Raji (cell line): ENCODE measurements at regions not wholly inside any gene's neighbourhood (a gene's known extent, or its start where the extent isn't known, plus 50 kb on each side); places are given as distances from the start of the nearest gene placed in this dataset.

Experiments used
- POLR2A ChIP-seq: IDR thresholded peaks from 2 replicates; pipeline ENCODE4 v1.6.1; 2011; ENCODE audit warnings: low read depth, low read length, control low read depth; ENCODE audit not compliant: insufficient read depth

DNA sequence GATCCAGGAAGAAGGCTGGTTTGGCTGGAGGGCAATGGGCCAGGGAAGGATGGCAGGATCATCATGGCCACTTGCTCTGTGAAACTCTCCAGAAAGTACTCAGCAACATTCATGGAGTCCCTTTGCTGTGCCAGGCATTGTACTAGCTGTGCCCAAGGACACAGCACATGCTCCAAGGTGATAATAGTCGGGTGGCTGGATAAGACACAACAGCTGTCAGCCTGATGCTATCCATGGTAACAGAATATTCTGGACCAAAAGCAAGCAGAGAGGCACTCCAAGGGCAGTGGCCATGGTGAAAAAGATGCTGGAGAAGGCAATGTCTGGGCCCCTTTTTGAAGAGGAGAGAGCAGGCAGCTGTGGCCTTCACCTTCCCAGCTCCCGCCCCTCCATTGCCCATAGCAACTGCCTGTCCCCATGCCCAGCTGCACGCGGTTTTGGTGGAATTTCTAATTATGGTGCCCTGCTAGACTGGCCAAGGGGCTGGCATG, 113.8 kb upstream of the CPEB4 start:
- no peak for TF ChIP-seq POLR2A

DNA sequence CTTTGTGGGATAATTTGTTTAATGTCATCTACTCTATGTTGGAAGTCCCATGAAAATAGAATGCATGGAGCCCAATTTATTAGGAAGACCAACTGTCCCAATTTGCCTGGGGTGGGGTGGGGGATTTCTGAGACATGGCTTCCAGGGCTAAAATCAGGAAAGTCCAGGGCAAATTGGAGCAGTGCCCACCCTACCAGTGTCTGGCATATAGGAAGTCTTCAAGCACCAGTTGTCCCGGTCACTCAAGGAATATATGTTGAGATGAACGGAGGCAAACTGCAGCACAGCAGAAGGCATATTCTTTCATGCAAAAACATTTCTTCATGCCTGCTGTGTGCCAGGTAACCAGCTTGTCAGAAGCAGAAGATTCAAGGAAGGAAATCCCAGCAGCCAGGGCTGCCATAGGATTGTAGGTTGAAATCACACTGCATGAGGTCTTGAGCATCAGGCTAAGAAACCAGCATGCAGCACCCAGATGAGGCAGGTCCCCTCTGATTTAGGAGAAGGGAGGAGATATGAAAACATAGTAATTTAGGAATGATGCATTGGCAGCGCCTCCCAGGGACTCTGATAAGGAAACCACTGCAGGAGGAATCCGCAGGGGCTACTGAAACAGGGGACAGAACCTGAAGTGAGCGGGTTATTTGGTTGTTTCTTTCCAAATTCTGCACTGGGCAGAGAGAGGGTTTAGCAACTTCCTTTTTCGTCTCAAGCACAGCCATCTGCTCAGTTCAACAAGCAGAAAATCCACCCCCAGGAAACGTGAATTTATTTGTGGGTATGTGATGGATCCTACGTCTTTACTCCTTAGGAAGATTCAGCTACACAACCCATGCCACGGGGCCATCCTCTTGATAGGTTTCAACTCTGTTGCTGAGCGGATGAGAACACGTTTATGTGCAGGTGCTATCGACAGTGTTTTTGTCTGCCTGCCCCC, 112.6 kb upstream of the CPEB4 start:
- TF ChIP-seq POLR2A = no peak

DNA sequence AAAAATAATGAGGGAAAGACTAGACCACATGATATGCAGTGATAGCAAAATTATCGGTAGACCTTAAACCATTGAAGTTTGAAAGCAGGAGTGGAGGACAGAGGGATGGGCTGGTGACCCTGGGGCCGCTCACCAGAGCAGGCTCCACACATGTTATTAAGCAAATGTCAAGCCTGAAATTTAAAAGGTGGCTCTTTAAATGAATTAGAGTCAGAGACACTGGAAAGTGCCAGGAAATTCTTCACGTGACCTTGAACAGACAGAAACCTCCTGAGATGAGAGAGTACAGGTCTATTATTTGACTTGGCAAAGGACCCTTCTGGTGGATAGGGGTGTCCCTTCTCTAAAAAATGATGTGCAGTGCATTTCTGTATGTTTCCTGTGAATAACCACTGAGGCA, 111.0 kb upstream of the CPEB4 start:
- no peak for TF ChIP-seq POLR2A

DNA sequence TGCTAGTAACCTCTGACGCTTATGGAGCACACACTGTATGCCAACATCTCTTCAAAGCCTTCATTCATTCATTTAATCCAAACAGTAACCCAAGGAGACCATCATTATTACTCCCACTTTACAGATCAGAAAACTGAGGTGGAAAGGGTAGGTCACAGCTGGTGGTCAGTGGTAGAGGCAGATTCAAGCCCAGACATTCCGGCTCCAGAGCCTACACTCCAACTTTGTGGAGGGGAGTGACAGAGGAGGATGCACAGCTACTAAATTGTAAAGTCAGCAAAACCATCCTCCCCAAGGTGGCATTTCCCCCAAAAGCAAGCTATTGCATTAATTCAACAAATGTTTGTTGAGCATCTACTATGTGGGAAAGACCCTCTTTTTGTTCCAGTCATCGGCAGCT, 110.5 kb upstream of the CPEB4 start:
- no peak for TF ChIP-seq POLR2A

DNA sequence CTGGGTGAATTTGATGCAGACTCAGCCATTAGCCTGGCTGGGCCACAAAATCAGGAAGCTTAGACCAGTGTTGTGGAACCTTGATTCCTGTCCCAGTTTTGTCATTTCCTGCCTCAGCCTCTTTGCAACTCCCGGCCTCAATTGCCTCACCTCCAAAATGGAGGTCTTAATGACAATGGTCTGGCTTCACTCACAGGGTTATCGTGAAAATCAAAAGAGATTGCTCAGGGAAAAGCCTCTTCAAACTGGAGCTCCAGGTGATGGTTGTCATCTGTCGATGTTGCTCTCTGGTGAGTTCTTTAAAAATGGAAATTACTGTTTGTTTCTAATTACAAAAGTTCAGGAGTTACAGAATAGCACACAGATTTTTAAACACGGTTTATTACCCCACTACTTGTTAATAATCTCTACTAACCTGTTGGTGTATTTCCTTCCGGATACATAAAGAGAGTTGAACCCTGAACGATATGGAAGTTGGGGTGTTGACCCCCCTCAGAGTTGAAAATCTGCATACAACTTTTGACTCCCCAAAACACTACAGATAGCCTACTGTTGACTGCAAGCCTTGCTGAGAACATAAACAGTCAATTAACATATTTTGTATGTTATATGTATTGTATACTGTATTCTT, 109.9 kb upstream of the CPEB4 start:
- TF ChIP-seq POLR2A = no peak

DNA sequence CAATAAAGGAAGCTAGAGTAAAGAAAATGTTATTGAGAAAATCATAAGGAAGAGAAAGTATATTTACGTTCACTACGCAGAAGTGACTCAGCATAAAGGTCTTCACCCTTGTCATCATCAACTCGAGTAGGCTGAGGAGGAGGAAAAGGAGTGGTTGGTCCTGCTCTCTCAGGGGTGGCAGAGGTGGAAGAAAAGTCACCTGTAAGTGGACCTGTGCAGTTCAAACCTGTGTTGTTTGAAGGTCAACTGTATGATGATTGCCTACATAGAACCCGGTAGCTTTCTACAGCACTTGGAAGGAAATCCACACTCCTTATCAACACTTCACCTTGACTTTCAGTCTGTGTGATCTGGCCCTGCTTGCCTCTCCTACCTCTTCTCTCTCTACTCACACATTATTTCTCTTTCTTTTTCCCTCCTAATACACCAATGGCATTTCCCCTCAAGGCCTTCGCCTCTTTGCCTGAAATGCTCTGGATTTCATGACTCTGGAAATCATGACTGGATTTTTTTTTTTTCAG, 109.3 kb upstream of the CPEB4 start:
- TF ChIP-seq POLR2A = no peak

DNA sequence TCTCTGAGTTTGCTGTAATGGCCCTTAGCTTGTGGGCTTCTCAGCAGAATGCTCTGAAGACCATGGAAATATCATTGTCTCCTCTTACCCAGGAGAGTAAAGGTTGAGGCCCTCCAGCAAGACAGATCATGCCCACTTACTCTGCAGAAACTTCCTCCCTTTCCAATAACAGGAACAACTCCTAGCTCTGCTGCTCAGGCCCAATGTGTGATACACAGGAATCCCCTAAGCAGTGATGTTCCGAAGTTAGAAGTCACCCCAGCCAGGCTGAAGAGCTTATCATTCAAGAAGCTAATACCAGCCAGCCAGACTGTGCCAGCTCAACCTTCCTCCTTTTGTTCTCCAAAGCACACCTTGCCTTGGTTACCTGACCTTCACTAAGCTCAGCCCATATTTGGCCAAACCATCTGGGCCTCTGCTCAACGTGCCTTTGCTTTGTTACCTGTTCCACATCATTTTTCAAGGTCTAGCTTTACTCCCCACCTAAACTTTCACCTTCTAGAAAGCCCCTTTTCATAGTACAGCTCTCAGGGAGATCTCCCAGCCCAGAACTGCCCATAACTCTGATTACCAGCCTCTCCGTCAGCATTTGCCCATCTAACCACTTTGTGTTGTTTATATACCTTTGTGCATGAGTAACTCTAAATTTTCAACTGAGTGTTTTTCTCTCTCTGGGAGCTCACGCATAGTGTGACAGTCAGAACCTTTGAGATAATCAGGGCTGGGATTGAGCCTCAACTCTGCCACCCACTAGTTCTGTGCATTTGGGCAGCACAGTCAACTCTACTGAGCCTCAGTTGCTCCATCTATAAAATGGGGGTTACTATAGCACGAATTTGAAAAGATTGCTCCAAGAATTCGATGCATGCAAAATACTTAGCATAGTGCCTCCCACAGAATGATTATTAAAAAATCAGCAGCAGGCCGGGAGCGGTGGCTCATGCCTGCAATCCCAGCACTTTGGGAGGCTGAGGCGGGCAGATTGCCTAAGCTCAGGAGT, 107.6 kb upstream of the CPEB4 start:
- no peak for TF ChIP-seq POLR2A

DNA sequence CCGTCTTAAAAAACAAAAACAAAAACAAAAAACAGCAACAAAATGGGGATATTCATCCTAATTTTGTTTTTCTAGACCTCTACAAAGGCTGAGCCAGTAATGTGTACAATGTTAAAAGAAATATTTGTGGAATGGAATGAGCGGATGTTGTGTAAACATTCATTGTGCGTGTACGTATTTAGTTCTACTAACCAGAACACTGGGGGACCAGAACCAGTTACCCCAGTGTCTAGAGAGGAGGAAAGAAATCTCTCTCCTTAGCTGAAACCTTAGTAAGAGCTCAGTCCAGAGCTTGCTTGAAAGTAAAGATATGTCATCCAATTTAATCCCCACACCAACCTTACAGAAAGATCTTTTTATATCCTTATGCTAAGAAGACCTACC, 106.7 kb upstream of the CPEB4 start:
- TF ChIP-seq POLR2A = no peak

DNA sequence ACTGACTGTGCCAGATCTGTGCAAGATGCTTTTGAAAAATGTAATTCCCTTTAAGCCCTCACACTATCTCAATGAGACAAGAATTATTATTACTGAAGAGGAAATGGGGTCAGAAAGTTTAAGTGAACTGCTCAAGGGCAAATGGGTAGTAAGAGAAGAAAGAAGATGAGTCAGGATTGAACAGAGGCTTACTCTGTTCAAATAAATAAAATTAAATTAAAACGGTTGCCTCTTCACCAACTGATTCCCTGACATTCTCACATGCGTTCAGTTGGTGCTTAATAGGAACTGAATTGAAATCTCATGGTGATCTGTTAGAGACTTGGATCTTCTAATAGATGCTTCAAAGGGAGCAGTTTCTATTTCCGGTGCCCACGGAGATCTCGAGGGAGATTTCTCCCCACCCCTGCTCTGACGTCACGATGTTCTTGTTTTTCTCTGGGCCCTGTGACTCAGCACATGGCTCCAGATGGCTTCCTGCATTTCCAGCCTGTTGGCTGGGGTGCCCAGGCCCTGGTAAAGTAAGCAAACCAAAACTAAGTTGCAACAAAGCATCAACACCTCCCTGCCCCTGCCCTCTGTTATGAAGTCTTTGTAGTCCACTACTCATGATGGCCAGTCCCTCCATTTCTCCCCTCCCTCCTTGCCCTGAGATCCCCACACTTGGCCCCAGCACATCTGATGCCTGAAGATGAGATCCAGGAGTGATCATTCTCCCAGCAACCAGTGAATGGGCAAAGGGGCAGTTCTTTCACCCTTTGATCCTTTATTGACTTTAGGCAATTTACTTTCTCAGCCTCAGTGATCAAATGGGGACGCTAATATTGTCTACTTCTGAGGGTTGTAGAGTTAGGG, 106.1 kb upstream of the CPEB4 start:
- no peak for TF ChIP-seq POLR2A

DNA sequence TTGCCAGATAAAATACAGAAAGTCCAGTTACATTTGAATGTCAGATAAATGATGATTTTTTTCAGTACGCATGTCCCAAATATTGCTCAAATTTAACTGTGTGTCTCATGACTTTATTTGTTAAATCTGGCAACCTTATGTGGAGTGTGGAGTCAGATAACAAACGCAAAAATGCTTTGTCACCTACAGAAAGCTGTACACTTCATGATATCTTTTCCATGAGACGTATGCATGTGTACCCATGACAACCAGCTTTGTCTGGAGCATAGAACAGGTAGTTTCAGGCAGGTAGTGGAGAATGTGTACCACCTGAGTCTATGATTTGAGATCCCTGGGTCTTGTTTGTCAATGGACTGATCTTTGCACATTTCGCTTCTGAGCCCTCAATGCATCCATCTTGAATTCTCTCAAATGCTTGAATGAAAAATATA, 105.5 kb upstream of the CPEB4 start:
- no peak for TF ChIP-seq POLR2A

DNA sequence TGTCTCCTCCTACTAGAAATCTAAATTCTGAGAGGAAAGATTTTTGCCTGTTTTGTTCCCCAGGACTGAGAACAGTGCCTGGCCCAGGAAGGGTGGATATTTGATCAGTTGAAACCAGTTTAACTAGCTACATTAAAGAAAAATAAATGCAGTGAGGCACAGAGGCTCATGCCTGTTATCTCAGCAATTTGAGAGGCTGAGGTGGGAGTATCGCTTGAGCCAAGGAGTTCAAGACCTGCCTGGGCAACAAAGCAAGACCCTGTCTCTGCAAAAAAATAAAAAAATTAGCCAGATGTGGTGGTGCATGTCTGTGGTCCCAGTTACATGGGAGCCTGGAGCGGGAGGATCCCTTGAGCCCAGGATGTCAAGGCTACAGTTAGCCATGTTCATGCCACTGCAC, 104.8 kb upstream of the CPEB4 start:
- no peak for TF ChIP-seq POLR2A

DNA sequence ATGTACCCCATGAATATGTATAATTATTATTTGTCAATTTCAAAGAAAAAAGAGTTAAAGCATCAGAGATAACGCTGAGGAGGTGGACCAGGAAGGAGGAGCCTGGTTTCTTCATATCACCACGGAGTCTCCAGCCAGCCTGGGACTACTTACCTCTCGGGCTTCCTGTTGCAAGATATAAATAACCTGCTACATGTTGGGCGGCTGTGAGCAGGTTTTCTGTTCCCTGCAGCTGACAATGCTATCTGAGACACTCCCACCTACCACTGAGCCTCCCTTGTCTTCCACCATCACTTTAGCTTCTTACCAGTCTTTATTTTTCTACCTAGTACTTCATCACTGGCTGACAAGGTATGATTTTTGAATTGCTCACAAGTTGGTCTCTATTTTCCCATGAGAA, 102.7 kb upstream of the CPEB4 start:
- no peak for TF ChIP-seq POLR2A

DNA sequence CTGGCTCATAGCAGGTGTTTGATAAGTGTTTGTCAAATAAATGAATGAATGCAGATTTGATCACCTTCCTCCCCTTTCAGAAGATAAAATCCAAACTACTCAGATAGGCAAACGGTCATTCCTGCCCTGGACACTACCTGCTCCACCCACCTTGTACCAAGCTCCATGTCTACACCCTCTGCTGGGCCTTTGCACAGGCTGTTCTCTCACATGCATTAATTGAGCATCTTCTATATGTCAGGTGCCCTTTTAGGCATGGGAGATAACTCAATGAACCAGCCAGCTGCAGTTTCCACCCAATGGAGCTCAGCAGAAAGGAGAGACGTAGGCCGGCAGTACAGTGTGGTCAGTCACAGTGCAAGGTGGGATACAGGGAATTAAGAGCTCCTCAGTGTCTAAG, 102.3 kb upstream of the CPEB4 start:
- no peak for TF ChIP-seq POLR2A
